GM23338 (cell line): ENCODE measurements at regions not wholly inside any gene's neighbourhood (a gene's known extent, or its start where the extent isn't known, plus 50 kb on each side); places are given as distances from the start of the nearest gene placed in this dataset.
A peak's percentile ranks its signal among the peaks of the same experiment; 100 is the strongest.

ENCODE experiments used
- ATAC-seq: fragments of 200-7000 bp; cut with Tn5 transposase; 3 replicates; pipeline ENCODE4 v1.9.1; 2020
- DNase-seq: peaks from one replicate; pipeline ENCODE4 v3.0.0-alpha.2; 2015; ENCODE audit warnings: low spot score
- H2AFZ ChIP-seq: fragments of 200-600 bp; sonication (generic); 2 replicates; pipeline ENCODE4 v1.8.0; 2016; ENCODE audit warnings: antibody characterized with exemption, mild to moderate bottlenecking, moderate library complexity
- H3F3A ChIP-seq: fragments of 200-600 bp; sonication (generic); replicated peaks from 2 replicates; pipeline ENCODE4 v1.8.0; 2017; ENCODE audit warnings: antibody characterized with exemption, mixed run types, low read depth
- H3K27ac ChIP-seq: fragments of 200-600 bp; sonication (generic); 2 replicates; pipeline ENCODE4 v1.6.1; 2016; ENCODE audit warnings: low read depth
- H3K27me3 ChIP-seq: fragments of 200-600 bp; sonication (generic); 2 replicates; pipeline ENCODE4 v1.8.0; 2016; ENCODE audit warnings: mild to moderate bottlenecking, mixed run types, moderate library complexity; ENCODE audit not compliant: insufficient read depth
- H3K36me3 ChIP-seq: fragments of 200-600 bp; sonication (generic); 2 replicates; pipeline ENCODE4 v1.8.0; 2016; ENCODE audit warnings: mild to moderate bottlenecking; ENCODE audit not compliant: insufficient read depth
- H3K4me1 ChIP-seq: fragments of 200-600 bp; sonication (generic); 2 replicates; pipeline ENCODE4 v1.8.0; 2016; ENCODE audit warnings: mild to moderate bottlenecking, moderate library complexity; ENCODE audit not compliant: insufficient read depth
- H3K4me2 ChIP-seq: fragments of 200-600 bp; sonication (generic); 2 replicates; pipeline ENCODE4 v1.7.1; 2017; ENCODE audit warnings: mixed run types
- H3K4me3 ChIP-seq: fragments of 200-600 bp; sonication (generic); 2 replicates; pipeline ENCODE4 v1.6.1; 2016; ENCODE audit warnings: mixed run types
- H3K79me2 ChIP-seq: fragments of 200-600 bp; sonication (generic); replicated peaks from 2 replicates; pipeline ENCODE4 v1.8.0; 2017; ENCODE audit warnings: mild to moderate bottlenecking; ENCODE audit not compliant: insufficient read depth
- H3K9me2 ChIP-seq: fragments of 200-600 bp; sonication (generic); 2 replicates; pipeline ENCODE4 v1.8.0; 2017; ENCODE audit not compliant: insufficient read depth
- H4K20me1 ChIP-seq: fragments of 200-600 bp; sonication (generic); replicated peaks from 2 replicates; pipeline ENCODE4 v1.8.0; 2017; ENCODE audit warnings: mild to moderate bottlenecking; ENCODE audit not compliant: insufficient read depth
- H3K27ac Mint-ChIP-seq: 2 replicates; pipeline ENCODE4 v1.8.0; 2020; ENCODE audit warnings: inconsistent platforms, mild to moderate bottlenecking, moderate library complexity, mixed read lengths
- H3K27me3 Mint-ChIP-seq: 3 replicates; pipeline ENCODE4 v1.8.0; 2022; ENCODE audit warnings: low read depth, mild to moderate bottlenecking, moderate library complexity, mixed read lengths, inconsistent platforms; ENCODE audit not compliant: insufficient read depth, poor library complexity
- H3K36me3 Mint-ChIP-seq: 3 replicates; pipeline ENCODE4 v1.8.0; 2021; ENCODE audit warnings: low read depth, mild to moderate bottlenecking, inconsistent platforms, moderate library complexity, mixed read lengths
- H3K4me1 Mint-ChIP-seq: 3 replicates; pipeline ENCODE4 v1.8.0; 2020; ENCODE audit warnings: mild to moderate bottlenecking, inconsistent platforms, mixed read lengths
- H3K4me3 Mint-ChIP-seq: 3 replicates; pipeline ENCODE4 v1.8.0; 2021; ENCODE audit warnings: moderate library complexity, mild to moderate bottlenecking, inconsistent platforms, mixed read lengths
- H3K9me3 Mint-ChIP-seq: 3 replicates; pipeline ENCODE4 v1.8.0; 2020; ENCODE audit warnings: moderate library complexity, mild to moderate bottlenecking, inconsistent platforms, mixed read lengths
- CREB1 ChIP-seq: fragments of 250-450 bp; sonication (Bioruptor Pico); IDR thresholded peaks from 2 replicates; pipeline ENCODE4 v1.5.0; 2020; ENCODE audit warnings: low read depth, mild to moderate bottlenecking, moderate library complexity
- EZH2 ChIP-seq: fragments of 200-600 bp; sonication (generic); IDR thresholded peaks from one replicate; pipeline ENCODE4 v1.8.0; 2017; ENCODE audit warnings: antibody characterized with exemption, mild to moderate bottlenecking, low read depth; ENCODE audit not compliant: unreplicated experiment
- EZH2phosphoT487 ChIP-seq: fragments of 200-600 bp; sonication (generic); IDR thresholded peaks from one replicate; pipeline ENCODE4 v1.8.1; 2018; ENCODE audit warnings: antibody characterized with exemption; ENCODE audit not compliant: unreplicated experiment
- NANOG ChIP-seq: IDR thresholded peaks from 2 replicates; pipeline ENCODE4 v1.6.1; 2016; ENCODE audit warnings: antibody characterized with exemption, borderline replicate concordance
- POLR2AphosphoS5 ChIP-seq: IDR thresholded peaks from 2 replicates; pipeline ENCODE4 v1.6.1; 2016; ENCODE audit warnings: antibody characterized with exemption, low read depth
- STAT1 ChIP-seq: IDR thresholded peaks from one replicate; pipeline ENCODE4 v1.6.1; 2016; ENCODE audit warnings: antibody characterized with exemption; ENCODE audit not compliant: unreplicated experiment
- ZNF114 ChIP-seq: fragments of 250-450 bp; sonication (Bioruptor Pico); IDR thresholded peaks from 2 replicates; pipeline ENCODE4 v1.5.0; 2020; ENCODE audit warnings: mild to moderate bottlenecking, moderate library complexity
- ZNF331 ChIP-seq: fragments of 250-450 bp; sonication (Bioruptor Pico); IDR thresholded peaks from 2 replicates; pipeline ENCODE4 v1.5.0; 2020; ENCODE audit warnings: low read depth, mild to moderate bottlenecking, moderate library complexity
- TF ChIP-seq, protein P1 (sequence below): IDR thresholded peaks from 2 replicates; pipeline ENCODE4 v1.6.1; 2016; ENCODE audit warnings: antibody characterized with exemption
- TF ChIP-seq, protein P2 (sequence below), 2 experiments: fragments of 200-600 bp in 1 of 2; sonication (generic) in 1 of 2; conservative IDR thresholded peaks; 2 replicates each; pipeline versions ENCODE4 v1.5.1 to v1.6.1; 2016 to 2017; ENCODE audit warnings: antibody characterized with exemption in 2 of 2, low read depth in 2 of 2, mild to moderate bottlenecking in 2 of 2, moderate library complexity in 1 of 2
- TF ChIP-seq, protein P3 (sequence below): fragments of 250-450 bp; sonication (Bioruptor Pico); IDR thresholded peaks from 2 replicates; pipeline ENCODE4 v1.5.0; 2020; ENCODE audit warnings: mild to moderate bottlenecking, moderate library complexity

DNA sequence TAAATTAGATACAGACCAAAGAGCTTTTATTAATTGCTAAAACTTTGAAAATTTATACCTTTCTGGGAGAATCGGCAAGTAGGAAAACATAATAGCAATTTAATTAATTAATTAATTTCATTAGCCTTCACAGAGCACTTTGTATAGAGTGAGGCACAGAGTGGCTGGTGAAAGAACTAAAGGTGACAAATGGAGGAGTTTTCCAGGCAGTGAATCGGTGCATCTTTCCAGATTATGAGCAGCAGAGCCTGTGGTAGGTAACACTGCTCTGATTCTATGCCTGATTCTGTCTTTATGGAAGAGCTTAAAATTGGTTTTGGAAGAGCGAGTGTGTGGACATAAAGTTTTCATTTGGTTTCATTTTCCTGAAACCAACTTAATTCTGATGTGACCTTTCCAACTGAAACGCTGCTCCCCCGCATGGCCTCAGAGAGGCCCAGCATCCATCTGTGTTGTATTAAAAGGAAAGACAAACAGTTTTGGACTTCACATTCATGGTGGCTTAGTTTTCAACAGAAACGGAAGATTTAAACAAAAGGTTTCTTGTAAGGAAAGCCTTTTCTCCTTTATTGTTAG lies 188.9 kb upstream of the RPS23 start:
- Histone ChIP-seq H3K9me2 (peaks cover under 1% of the 10 kb centered on the region; the same call in 1 of the 2 replicates), H3K27ac (no peak overlapping the region), H3K4me2 (no peak overlapping the region), H3K4me3 (no peak overlapping the region), H3K27me3 (no peaks in the 10 kb centered on the region), H4K20me1 (no peaks in the 10 kb centered on the region), H3F3A (no peaks in the 10 kb centered on the region), H3K4me1 (no peaks in the 10 kb centered on the region), H3K79me2 (no peaks in the 10 kb centered on the region), H3K36me3 (no peaks in the 10 kb centered on the region), H2AFZ (peak overlapping the region; percentile 88; the same call in 1 of the 2 replicates)
- no peak overlapping the region for H3K27ac Mint-ChIP-seq
- H3K27me3 Mint-ChIP-seq, result no peaks in the 10 kb centered on the region
- H3K9me3 Mint-ChIP-seq, result peaks cover 8% of the 10 kb centered on the region; the same call in 2 of the 3 replicates
- 0 out of 3 replicates have a peak, but pooled peaks cover 2% of the 10 kb centered on the region for H3K4me1 Mint-ChIP-seq
- ATAC-seq, result no peak
- H3K4me3 Mint-ChIP-seq, result no peak overlapping the region
- peak; percentile 17 for DNase-seq
- TF ChIP-seq, protein P1, sequence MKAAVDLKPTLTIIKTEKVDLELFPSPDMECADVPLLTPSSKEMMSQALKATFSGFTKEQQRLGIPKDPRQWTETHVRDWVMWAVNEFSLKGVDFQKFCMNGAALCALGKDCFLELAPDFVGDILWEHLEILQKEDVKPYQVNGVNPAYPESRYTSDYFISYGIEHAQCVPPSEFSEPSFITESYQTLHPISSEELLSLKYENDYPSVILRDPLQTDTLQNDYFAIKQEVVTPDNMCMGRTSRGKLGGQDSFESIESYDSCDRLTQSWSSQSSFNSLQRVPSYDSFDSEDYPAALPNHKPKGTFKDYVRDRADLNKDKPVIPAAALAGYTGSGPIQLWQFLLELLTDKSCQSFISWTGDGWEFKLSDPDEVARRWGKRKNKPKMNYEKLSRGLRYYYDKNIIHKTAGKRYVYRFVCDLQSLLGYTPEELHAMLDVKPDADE, result no peak
- TF ChIP-seq ZNF331 (no peak), NANOG (no peak), EZH2phosphoT487 (no peak), EZH2 (no peak), STAT1 (no peak), POLR2AphosphoS5 (no peak), CREB1 (CRISPR knock-in tag) (no peak), ZNF114 (0 out of 2 replicates have a peak, but pooled peaks have one; percentile 55)
- TF ChIP-seq, protein P2, sequence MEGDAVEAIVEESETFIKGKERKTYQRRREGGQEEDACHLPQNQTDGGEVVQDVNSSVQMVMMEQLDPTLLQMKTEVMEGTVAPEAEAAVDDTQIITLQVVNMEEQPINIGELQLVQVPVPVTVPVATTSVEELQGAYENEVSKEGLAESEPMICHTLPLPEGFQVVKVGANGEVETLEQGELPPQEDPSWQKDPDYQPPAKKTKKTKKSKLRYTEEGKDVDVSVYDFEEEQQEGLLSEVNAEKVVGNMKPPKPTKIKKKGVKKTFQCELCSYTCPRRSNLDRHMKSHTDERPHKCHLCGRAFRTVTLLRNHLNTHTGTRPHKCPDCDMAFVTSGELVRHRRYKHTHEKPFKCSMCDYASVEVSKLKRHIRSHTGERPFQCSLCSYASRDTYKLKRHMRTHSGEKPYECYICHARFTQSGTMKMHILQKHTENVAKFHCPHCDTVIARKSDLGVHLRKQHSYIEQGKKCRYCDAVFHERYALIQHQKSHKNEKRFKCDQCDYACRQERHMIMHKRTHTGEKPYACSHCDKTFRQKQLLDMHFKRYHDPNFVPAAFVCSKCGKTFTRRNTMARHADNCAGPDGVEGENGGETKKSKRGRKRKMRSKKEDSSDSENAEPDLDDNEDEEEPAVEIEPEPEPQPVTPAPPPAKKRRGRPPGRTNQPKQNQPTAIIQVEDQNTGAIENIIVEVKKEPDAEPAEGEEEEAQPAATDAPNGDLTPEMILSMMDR (conservative IDR thresholded peaks at IDR 0.05; ENCODE audit: low read depth in 2 of 2), result peak in 1 of 2 experiments; percentile 32; a peak in 2 of 4 replicates
- TF ChIP-seq, protein P3, sequence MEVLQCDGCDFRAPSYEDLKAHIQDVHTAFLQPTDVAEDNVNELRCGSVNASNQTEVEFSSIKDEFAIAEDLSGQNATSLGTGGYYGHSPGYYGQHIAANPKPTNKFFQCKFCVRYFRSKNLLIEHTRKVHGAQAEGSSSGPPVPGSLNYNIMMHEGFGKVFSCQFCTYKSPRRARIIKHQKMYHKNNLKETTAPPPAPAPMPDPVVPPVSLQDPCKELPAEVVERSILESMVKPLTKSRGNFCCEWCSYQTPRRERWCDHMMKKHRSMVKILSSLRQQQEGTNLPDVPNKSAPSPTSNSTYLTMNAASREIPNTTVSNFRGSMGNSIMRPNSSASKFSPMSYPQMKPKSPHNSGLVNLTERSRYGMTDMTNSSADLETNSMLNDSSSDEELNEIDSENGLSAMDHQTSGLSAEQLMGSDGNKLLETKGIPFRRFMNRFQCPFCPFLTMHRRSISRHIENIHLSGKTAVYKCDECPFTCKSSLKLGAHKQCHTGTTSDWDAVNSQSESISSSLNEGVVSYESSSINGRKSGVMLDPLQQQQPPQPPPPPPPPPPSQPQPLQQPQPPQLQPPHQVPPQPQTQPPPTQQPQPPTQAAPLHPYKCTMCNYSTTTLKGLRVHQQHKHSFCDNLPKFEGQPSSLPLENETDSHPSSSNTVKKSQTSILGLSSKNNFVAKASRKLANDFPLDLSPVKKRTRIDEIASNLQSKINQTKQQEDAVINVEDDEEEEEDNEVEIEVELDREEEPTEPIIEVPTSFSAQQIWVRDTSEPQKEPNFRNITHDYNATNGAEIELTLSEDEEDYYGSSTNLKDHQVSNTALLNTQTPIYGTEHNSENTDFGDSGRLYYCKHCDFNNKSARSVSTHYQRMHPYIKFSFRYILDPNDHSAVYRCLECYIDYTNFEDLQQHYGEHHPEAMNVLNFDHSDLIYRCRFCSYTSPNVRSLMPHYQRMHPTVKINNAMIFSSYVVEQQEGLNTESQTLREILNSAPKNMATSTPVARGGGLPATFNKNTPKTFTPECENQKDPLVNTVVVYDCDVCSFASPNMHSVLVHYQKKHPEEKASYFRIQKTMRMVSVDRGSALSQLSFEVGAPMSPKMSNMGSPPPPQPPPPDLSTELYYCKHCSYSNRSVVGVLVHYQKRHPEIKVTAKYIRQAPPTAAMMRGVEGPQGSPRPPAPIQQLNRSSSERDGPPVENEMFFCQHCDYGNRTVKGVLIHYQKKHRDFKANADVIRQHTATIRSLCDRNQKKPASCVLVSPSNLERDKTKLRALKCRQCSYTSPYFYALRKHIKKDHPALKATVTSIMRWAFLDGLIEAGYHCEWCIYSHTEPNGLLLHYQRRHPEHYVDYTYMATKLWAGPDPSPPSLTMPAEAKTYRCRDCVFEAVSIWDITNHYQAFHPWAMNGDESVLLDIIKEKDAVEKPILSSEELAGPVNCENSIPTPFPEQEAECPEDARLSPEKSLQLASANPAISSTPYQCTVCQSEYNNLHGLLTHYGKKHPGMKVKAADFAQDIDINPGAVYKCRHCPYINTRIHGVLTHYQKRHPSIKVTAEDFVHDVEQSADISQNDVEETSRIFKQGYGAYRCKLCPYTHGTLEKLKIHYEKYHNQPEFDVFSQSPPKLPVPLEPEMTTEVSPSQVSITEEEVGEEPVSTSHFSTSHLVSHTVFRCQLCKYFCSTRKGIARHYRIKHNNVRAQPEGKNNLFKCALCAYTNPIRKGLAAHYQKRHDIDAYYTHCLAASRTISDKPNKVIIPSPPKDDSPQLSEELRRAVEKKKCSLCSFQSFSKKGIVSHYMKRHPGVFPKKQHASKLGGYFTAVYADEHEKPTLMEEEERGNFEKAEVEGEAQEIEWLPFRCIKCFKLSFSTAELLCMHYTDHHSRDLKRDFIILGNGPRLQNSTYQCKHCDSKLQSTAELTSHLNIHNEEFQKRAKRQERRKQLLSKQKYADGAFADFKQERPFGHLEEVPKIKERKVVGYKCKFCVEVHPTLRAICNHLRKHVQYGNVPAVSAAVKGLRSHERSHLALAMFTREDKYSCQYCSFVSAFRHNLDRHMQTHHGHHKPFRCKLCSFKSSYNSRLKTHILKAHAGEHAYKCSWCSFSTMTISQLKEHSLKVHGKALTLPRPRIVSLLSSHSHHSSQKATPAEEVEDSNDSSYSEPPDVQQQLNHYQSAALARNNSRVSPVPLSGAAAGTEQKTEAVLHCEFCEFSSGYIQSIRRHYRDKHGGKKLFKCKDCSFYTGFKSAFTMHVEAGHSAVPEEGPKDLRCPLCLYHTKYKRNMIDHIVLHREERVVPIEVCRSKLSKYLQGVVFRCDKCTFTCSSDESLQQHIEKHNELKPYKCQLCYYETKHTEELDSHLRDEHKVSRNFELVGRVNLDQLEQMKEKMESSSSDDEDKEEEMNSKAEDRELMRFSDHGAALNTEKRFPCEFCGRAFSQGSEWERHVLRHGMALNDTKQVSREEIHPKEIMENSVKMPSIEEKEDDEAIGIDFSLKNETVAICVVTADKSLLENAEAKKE (CRISPR knock-in tag), result no peak
- H3K36me3 Mint-ChIP-seq, result no peaks in the 10 kb centered on the region; the same call in 2 of the 3 replicates
